Fibroblast of peridontal ligament (primary cell): ENCODE measurements at regions not wholly inside any gene's neighbourhood (a gene's known extent, or its start where the extent isn't known, plus 50 kb on each side); places are given as distances from the start of the nearest gene placed in this dataset.

Experiments
- DNase-seq: peaks from one replicate; pipeline ENCODE4 v3.0.0-alpha.2; 2010; ENCODE audit errors: extremely low read depth

- DNase-seq = no peak
Observed at GRCh38 chr17:14489986-14490385, 189.1 kb downstream of the HS3ST3B1 start.

GRCh38 chr17:14488958-14489550 is 188.2 kb downstream of the HS3ST3B1 start:
- no peak for DNase-seq

DNA sequence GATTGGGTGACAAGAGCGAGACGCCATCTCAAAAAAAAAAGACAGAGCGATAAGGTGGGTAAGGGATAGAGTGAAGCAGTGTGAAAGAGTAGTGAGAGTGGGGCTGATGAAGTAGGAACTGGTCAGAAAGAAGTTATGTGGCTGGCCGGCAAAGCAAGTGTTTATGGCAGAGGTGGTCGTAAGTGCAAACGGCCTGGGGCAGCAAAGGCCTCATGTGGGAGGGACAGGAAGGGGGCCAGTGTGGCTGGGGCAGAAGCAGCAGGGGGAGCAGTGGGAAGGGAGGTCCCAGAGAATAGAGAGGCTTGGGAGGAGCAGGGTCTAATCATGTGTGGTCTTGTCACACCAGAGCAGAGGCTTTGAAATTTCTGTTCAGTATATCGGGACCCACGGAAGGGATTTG is 186.2 kb downstream of the HS3ST3B1 start:
- DNase-seq = no peak

DNA sequence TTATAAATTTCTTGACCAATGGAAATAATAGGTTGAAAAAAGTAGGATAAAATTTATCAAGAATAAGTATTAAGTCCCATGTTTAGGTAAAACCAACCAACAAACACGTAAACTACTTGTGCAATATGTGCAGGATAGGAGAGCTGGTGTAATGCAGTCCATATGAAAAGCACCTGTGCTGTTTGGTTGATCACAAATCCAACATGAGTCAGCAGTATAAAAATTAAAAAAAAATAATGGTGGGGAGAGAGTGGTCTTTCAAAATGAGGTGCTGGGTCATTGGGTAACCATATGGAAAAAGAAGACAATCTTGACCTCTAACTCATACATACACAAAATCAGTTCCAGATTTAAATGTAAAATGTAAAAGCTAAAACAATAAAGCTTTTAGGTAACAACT is 181.8 kb downstream of the HS3ST3B1 start:
- DNase-seq = no peak

DNA sequence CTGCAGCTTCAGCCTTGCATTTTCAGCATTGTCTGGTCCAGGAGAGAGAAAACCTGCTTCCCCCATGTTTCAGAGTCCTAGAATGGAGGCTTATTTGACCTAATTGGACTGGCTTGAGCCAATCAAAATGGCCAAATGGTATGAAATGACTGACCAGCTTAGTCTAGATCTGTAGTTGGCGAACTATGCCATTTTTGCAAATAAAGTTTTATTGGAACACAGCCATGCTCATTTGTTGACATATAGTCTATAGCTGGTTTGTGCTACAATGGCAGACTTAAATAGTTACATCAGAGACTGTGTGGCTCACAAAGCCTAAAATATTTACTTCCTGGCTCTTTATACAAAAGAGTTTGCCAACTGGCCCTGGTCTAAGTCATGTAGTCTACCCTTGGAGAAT is 180.8 kb downstream of the HS3ST3B1 start:
- DNase-seq = no peak

GRCh38 chr17:14474591-14474990 is 173.7 kb downstream of the HS3ST3B1 start:
- DNase-seq = no peak

GRCh38 chr17:14471052-14471451 is 170.2 kb downstream of the HS3ST3B1 start:
- peak; percentile 79 for DNase-seq

DNA sequence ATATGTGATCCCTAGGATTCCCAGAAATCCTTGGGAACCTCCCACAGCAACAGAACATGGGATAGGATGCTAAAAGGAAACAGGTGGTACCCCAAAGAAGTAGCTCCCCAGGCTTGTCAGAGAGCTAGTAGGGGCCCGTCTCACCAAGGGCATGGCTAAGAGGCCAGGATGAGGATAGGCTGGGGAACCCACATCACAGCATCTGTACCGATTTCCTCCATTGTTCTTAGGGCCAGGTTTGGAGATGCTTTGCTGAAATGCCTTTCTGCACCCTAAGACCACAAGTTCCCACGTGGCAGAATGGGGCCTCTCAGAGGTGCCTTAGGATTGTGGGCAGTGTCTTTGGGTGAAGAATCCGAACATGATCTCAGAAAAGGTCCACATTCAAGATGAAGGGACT is 169.5 kb downstream of the HS3ST3B1 start:
- DNase-seq = no peak

DNA sequence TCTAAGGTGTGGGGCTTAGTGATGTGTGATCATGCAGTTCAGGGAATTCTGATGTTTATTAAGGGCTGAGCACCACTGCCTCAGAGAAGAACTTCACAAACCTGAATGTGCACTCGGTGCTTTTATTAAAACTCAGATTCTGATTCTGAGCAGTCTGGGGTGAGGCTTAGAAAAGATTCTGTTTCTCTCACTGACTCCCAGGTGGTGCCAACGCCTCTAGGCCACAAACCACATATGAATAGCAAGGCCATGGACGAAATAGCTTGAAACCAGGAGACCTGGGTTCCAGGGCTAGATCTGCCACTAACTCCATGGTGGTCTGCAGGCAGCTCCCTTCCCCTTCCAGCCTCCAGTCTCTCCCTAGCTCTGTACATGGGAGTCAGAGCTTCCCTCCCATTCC is 169.1 kb downstream of the HS3ST3B1 start:
- DNase-seq = no peak

GRCh38 chr17:14468858-14469257 is 168.0 kb downstream of the HS3ST3B1 start:
- no peak for DNase-seq

- DNase-seq = no peak
Observed at GRCh38 chr17:14461227-14461548, 160.3 kb downstream of the HS3ST3B1 start.

- no peak for DNase-seq
Observed at GRCh38 chr17:14460516-14461226, 159.8 kb downstream of the HS3ST3B1 start.

- DNase-seq = no peak
Observed at GRCh38 chr17:14459955-14460354, 159.1 kb downstream of the HS3ST3B1 start.

GRCh38 chr17:14458724-14459123 is 157.8 kb downstream of the HS3ST3B1 start:
- DNase-seq = no peak

DNA sequence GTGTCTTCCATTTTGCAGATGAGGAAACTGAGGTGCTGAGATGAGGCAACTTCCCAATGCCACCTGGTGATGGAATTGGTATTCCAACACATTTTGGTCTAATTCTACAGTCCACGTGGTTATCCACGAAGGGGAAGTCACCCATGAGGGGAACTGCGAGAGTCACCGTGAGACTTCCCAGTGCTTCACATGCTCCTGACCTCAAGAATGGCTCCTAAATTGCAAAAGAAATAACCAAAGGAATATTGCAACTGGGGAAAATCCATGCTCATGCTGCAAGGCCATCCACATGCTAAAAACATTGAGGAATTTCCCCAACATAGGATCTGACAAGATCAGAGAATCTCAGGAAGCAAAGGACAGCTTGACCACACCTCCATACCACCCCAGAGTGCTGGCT is 153.9 kb downstream of the HS3ST3B1 start:
- DNase-seq = no peak

DNA sequence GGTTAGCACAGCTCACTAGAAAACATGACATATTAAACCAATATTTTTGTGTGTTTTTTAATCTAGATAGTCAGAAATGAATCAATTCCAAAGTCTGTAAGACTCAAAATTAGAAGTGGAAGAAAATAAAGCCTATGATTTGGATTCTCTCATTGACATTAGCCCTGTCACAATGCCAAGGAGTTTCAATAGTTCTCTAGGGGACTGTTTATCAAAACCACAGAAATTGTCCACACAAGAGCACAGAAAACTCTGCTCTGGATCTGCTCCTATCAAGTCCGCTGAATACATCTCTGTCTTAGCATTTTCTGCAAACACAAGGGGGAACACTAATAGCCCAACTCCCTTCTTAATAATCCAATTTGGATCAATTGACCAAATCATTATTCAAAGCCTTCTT is 152.0 kb downstream of the HS3ST3B1 start:
- DNase-seq = no peak

GRCh38 chr17:14451729-14452191 is 150.9 kb downstream of the HS3ST3B1 start:
- no peak for DNase-seq

DNA sequence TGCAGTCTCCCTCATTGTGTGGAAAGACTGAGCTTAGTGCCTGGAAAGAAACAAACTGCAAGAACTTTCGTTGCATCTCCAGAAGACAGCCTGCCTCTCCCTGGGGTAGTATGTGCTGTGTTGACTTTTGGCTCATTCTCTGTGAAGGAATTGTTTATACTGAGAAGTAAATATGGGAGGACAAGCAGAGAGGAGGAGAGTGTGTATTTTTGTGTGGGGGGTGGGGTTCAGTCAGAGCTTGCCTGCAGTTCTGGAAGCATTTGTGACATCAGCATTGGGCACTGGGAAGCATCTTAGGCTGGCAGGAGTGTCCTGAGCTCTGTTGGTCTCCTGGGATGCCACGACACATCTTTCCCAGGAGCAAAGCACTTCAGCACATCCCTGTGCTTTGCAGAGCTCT is 147.9 kb downstream of the HS3ST3B1 start:
- peak; percentile 17 for DNase-seq

DNA sequence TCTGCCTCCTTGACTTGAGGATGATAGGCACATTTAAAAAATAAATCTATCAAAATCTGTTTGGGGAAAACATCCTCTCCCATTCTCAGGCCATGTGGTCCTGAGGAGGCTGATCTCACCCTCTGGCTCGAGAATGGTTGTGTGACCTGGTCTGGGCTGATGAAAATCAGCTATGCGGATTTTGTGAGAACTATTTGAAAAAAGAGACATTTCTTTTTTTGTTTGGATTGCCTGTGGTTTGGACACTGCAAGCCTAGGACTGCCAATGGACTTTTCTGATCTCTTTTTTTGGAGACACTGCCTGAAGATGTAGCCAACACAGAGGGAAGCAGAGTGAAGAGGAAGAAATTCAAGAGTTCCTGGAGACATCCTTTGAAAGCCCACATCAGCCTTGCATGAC is 145.9 kb downstream of the HS3ST3B1 start:
- DNase-seq = peak; percentile 49

DNA sequence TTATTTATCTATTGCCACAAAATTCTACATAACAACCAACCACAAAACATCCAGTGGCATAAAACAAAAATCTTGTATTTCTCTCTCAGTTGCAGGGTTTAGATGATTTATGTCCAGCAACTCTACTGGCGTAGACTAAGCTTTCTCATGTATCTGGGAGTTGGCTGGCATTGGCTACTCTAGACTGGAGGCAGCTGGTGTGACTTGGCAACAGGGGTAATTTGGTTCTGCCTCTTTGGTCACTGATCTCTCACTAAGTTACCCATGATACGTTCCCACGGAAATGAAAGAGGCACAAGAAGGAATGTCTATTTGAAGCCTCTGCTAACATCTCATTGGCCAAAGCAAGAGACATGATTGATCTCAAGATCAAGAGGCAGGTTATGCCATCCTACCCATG is 144.0 kb downstream of the HS3ST3B1 start:
- no peak for DNase-seq

DNA sequence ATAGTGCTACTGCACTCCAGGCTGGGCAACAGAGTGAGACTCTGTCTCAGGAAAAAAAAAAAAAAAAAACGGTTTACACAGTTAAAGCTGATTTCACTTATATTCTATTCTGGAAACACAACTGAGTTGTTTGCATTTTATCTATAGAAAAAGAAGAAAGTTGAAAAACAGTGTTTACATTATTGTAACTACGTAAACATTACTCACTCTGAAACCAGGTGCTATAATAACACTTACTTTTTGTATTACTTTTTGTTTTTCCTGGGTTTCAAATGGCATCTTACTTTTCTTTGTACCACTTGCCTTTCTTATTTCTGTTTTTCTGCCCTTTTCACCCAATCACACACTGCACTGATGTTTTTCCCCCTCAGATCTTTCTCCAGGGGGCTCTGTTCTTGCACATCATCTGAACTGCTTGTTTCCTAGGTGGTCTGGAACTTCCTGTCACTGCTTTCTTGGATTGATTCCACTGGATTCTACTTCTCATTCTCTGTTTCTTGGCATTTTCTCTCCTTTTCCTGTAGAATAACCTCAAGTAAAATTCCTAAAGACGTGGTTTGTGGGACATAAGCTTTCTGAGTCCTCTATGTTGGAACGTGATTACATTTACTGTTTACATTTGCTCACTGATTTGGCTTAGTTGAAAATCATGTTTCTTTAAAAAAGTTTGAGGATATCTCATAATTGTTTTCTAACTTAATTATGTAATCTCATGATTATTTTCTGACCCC is 142.1 kb downstream of the HS3ST3B1 start:
- peak; percentile 11 for DNase-seq

DNA sequence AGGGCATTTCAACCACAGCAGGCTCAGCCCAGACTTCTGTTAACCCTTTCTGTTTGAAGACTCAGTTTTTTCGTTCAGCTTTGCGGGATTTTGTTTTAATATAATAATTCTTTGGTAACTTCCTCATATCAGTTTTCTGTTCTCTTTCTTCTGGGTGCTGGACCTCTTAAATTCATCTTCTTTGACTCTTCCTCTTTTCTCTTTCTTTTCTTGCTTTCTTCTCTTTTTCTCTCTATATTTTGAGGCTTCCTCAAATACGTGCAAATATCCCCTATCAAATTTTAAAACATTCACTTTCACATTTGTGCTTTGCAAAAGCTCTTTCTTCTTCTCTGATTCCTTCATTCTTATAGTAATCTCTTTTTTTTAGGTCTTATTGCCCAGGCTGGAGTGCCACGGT is 136.3 kb downstream of the HS3ST3B1 start:
- DNase-seq = no peak

DNA sequence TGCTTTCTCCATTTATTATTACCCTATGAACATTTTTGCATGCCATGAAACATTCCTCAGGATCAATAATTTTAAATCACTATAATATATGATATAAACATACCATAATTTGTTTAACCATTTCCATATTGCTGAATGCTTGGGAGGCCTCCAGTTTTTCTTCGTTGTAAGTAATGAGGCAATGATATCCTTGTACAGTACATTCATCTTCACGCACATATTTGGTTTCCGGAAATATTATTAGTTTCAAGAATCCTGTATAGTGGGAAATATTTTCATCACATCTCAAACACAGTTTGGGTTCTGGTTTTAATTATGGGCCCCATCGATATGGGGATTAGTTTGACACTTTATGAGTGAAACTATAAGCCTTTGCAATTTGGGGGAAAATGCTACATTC is 135.4 kb downstream of the HS3ST3B1 start:
- DNase-seq = no peak
